OCI-LY3 (cell line): ENCODE measurements at regions not wholly inside any gene's neighbourhood (a gene's known extent, or its start where the extent isn't known, plus 50 kb on each side); places are given as distances from the start of the nearest gene placed in this dataset.

Experiments
- EZH2phosphoT487 ChIP-seq: fragments of 200-600 bp; shearing (Covaris generic); IDR thresholded peaks from 2 replicates; pipeline ENCODE4 v1.6.1; 2018; ENCODE audit warnings: antibody characterized with exemption, mixed run types, low read depth
- TF ChIP-seq, protein P1 (sequence below): fragments of 200-600, 300-600 bp; sonication (generic); IDR thresholded peaks from 2 replicates; pipeline ENCODE4 v1.5.1; 2014; ENCODE audit warnings: antibody characterized with exemption, low read length, low read depth

DNA sequence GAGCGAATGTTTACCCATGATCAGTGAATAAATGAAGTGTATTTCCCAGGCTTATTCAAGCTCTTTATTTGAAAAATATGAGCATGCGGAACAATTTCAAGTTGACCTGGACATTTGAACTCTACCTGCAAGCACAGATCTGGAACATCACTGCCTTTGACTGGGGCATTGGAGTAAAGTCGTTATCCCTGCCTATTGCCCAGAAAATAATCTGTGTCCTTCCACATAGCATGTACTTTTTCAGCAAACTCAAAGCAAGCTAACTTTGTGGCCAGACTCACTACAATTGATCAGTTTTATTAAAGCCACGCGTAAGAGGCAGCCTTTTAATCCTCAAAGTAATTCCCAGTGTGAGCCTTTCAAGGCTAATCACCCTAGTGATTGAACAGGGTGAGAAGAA is 73.4 kb upstream of the PAK5 start:
- TF ChIP-seq, protein P1, sequence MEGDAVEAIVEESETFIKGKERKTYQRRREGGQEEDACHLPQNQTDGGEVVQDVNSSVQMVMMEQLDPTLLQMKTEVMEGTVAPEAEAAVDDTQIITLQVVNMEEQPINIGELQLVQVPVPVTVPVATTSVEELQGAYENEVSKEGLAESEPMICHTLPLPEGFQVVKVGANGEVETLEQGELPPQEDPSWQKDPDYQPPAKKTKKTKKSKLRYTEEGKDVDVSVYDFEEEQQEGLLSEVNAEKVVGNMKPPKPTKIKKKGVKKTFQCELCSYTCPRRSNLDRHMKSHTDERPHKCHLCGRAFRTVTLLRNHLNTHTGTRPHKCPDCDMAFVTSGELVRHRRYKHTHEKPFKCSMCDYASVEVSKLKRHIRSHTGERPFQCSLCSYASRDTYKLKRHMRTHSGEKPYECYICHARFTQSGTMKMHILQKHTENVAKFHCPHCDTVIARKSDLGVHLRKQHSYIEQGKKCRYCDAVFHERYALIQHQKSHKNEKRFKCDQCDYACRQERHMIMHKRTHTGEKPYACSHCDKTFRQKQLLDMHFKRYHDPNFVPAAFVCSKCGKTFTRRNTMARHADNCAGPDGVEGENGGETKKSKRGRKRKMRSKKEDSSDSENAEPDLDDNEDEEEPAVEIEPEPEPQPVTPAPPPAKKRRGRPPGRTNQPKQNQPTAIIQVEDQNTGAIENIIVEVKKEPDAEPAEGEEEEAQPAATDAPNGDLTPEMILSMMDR, result no peak
- no peak for TF ChIP-seq EZH2phosphoT487
